NCI-H446 (cell line): ENCODE measurements at regions not wholly inside any gene's neighbourhood (a gene's known extent, or its start where the extent isn't known, plus 50 kb on each side); places are given as distances from the start of the nearest gene placed in this dataset.

Experiments used
- DNase-seq, 2 experiments: peaks; one replicate each; lab custom pipeline; 2025; lab: John Stamatoyannopoulos, UW

DNA sequence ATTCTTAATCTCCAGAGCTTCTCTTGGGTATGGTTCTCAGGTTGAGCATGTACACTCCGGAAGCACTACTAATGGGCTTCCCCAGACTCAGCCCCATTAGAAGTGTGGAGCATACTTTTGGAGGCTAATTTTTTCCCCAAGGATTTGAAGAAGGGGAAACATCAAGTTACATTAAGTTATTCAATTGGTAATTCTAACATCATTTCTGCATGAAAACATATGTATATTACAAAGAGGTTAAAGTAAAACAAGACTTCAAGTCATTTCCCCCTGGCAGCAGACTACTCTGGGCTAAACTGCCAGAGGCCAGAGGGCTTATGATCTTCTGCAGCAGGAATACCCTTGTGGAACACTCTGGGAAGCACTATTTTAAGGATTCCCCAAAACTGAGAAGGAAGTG lies 227.7 kb upstream of the STK17B start:
- no peak for DNase-seq

- peak in 1 of 2 experiments; percentile 35 for DNase-seq
Observed at GRCh38 chr2:196399722-196400691, 228.6 kb upstream of the STK17B start.

GRCh38 chr2:196403471-196403870 lies 232.1 kb upstream of the STK17B start:
- no peak for DNase-seq

GRCh38 chr2:196404276-196404675 lies 232.9 kb upstream of the STK17B start:
- no peak for DNase-seq

DNA sequence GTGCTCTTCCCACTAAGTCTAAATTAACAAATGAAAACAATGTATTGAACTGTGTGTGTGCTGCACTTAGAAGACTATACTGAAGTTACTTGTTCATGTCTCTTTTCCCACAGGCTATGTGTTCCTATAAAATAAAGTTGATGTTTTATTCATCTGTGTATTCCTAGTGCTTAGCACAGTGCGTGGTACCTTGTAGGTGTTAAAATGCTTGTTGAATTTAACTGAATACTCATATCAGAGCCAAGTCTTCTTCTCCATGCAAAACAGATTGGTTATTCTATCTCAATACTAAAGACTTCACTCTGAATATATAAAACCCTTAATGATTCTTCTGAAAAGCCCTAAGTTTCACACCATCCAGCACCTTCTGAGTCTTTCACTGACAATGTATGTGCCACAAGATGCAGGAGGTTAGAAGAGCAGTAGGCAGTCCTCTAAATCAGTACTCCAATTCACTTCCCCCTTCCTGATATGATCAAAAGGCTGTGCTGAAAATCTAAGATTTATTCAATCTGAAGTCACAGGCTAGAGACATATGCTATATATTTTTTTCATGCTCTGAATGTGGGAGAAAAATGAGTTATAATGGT lies 231.7 kb upstream of the CCDC150 start:
- no peak for DNase-seq

DNA sequence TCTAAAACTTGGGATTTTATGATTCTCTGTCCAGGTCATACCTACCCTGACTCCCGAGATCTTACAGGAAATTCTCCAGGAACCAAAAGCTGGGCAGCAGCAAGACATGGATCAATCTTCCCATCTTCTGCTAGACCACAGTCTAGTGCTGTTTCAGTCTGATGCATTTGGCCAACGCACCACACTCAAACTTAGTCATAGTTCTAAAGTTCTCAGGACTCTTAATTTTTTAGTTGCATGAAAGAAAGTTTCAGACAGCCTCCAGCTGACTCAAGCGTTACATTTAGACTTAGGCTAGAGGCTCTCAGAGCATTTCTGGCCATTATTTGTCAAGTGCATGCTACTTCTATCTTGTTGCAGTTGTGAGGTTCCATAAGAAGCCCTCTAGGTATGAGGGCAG lies 230.1 kb upstream of the CCDC150 start:
- DNase-seq: no peak

DNA sequence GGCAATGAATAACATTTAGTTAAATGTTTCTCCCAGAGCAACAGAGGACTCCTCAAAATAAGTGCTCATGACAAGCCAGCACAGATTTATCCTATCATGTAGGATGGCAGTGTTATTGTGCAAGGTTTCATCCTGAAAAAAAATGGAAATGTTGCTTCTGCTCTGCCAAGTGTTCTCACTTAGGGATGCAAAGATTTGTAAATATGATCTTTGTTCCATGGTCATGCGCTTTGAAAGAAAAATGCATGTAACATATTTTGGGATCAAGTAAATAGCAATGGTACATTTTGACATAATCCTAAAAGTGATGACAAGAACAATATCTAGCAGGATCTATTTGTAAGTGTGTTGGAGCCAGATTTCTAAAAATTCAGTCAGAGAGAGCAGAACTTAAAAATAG lies 229.5 kb upstream of the CCDC150 start:
- no peak for DNase-seq

DNA sequence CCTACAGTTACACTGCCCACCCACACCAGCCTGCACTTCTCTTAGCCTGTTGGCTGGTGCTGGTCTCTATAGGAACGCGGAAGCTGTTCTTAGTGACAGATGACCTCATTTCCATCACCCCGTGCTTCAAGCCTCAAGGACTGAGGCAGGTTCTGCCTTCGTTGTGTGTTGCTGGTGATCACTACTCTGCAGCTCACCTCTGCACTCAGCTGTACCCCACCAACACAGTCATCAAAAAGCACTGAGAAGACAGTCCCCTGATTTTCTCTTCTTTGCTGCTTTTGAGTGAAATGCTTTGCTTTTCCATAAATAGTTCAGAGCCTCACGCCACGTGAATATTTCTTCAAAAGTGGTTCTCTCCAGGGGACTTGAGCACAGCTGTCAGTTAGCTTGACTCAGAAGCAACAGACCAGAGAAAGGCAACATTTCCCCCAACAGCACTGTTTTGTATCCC lies 225.7 kb upstream of the CCDC150 start:
- DNase-seq: no peak

- no peak for DNase-seq
Observed at GRCh38 chr2:196415384-196415783, 224.1 kb upstream of the CCDC150 start.

- DNase-seq: no peak
Observed at GRCh38 chr2:196420143-196420542, 219.4 kb upstream of the CCDC150 start.

DNA sequence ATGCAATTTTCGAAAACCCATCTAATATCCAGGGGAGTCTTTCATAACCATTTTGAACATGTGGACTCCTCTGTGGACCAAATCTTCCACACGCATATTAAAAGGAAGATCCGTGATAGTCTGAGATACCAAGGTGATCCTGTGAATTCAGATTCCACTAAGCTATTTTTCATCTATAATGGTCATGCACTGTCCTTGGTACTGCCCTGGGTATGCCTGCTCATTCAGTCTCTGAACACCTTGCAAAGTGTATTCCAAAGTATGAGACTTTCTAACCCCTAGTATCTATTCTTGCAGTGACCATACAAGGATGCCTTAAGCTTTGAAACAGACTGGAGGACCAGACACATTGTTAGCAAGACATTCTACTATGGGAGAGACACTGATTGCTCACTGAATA lies 217.6 kb upstream of the CCDC150 start:
- no peak for DNase-seq

GRCh38 chr2:196422361-196422760 lies 217.2 kb upstream of the CCDC150 start:
- no peak for DNase-seq

- DNase-seq: no peak
Observed at GRCh38 chr2:196426122-196426521, 213.4 kb upstream of the CCDC150 start.

GRCh38 chr2:196427986-196428634 lies 211.4 kb upstream of the CCDC150 start:
- DNase-seq: no peak

- DNase-seq: no peak
Observed at GRCh38 chr2:196431076-196431475, 208.4 kb upstream of the CCDC150 start.

- peak; percentile 42 to 68 for DNase-seq
Observed at GRCh38 chr2:196431957-196432356, 207.6 kb upstream of the CCDC150 start.

DNA sequence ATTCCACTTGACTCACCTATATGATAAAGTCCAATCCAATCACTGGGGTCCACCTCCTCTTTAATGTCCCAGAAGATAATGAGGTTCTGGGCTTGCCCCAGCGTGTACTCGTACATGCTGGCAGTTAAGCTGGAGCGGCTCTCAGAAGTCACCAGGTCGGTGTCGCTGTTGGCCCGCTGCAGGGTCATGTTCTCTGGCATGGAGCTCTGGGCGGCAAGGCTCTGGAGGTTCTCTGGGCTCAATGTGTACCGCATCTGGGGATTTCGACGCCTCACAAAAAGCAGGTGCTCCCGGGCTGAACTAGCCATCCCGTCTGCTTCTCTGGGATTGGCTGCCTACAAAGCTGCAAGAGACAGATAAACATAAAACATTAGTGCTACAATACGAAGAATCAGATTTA lies 206.4 kb upstream of the CCDC150 start:
- DNase-seq: no peak

GRCh38 chr2:196434217-196434616 lies 205.3 kb upstream of the CCDC150 start:
- no peak for DNase-seq

DNA sequence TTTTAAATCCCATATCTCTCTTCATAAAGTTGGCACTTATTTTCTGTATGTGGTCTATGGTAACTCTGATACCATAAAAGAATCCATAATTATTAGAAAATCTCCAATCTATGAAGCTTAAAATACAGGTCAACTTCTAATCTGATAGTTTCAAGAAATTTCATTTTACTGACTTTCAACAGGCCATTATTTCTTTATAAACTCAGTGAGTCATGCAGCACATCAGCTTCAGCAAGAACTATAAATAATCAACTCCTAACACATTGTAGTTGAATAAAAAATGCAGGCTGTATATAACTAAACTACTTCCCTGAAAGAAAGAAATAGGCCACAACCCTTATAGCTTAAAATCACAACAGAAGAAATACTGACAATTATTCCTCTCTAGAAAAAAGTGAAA lies 204.3 kb upstream of the CCDC150 start:
- no peak for DNase-seq

DNA sequence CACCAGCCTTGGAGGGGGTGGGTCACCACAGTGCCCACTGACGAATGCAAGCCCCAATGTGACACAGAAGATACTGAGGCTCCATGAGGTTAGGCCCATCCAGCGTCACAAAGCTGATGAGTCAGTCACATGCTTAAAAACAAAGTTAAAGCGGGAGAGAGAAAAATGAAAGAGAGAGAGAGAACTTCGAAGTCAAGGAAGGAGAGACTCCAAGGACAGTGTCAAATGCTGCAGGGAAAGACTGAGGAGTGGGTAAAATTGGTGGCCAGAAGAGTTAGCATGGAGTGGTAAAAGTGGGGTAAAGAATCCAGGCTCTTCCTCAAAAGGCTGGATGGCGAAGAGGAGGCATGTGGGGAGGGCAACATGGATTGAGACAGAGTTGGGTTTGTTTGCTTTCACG lies 201.9 kb upstream of the CCDC150 start:
- DNase-seq: no peak

DNA sequence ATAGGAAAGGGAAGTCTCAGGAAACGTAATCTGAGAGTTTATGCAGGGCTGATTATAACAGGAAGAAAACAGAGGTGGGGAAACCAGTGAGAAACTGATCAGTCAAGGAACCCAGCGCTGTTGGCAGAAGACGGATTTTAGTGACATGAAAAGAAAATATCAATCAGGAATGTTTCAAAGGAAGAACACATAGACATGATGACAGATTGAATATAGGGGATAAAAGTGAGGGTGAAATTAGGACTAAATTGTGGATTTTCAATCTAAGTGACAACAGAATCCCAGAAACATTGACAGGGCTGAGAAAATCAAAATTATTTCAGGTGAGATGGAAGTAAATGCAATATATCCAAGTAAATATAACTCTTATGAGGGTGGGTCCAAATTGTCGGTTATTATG lies 199.8 kb upstream of the CCDC150 start:
- no peak for DNase-seq

- DNase-seq: no peak
Observed at GRCh38 chr2:196440413-196440812, 199.1 kb upstream of the CCDC150 start.

- DNase-seq: no peak
Observed at GRCh38 chr2:196441527-196441926, 198.0 kb upstream of the CCDC150 start.
